H1 (cell line): ENCODE measurements at regions not wholly inside any gene's neighbourhood (a gene's known extent, or its start where the extent isn't known, plus 50 kb on each side); places are given as distances from the start of the nearest gene placed in this dataset.

ENCODE experiments used
- BRCA1 ChIP-seq: IDR thresholded peaks from 2 replicates; pipeline ENCODE4 v1.6.1; 2012; ENCODE audit warnings: low read depth, low read length, improper control_type of control experiment
- JUN ChIP-seq: IDR thresholded peaks from 2 replicates; pipeline ENCODE4 v1.6.1; 2011; ENCODE audit warnings: low read depth, mild to moderate bottlenecking, improper control_type of control experiment, low read length
- KDM1A ChIP-seq: fragments of 200-600, 300-600 bp; sonication (generic); IDR thresholded peaks from 2 replicates; pipeline ENCODE4 v1.7.1; 2016; ENCODE audit warnings: mild to moderate bottlenecking, low read length, borderline replicate concordance

DNA sequence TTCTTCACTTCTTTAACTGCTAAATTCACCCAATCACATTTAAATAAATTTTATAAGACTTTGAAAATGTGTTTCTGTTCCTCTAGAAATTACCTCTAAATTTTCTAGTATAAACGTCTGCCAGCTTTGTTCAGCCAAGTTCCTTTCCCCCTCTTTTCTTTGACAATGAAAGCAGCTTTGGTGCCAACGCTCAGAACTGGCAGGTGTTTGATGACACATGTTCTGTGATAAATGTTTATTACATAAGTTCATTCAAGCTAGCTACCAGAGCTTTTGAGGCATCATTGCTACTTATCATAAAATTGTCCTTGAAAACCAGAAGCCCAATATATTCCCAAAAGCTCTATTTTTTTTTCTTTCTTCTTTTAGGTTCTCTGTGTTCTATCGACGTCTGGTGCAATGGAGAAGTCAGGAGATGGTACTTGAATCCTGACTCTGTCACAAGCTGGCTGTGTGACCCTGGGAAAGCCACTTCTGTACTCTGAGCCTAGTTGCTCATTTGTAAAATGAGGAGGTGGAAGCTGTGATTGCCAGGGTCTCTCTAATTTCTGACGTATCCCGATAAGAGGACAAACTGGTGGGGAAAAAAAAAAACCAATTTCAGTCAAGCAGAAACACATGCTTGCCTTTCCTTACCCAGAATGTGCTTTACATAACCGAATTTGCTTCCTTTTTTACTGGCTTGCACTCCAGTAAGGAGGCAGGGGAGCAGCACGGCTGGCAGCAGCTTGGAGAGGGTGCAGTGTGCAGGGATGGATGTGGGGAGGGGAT, 187.1 kb upstream of the LPP start (continued):
- TF ChIP-seq BRCA1 (no peak), JUN (no peak), KDM1A (no peak)
